ENCODE measurements at regions not wholly inside any gene's neighbourhood (a gene's known extent, or its start where the extent isn't known, plus 50 kb on each side); places are given as distances from the start of the nearest gene placed in this dataset.
A peak's percentile ranks its signal among the peaks of the same experiment; 100 is the strongest.

DNA sequence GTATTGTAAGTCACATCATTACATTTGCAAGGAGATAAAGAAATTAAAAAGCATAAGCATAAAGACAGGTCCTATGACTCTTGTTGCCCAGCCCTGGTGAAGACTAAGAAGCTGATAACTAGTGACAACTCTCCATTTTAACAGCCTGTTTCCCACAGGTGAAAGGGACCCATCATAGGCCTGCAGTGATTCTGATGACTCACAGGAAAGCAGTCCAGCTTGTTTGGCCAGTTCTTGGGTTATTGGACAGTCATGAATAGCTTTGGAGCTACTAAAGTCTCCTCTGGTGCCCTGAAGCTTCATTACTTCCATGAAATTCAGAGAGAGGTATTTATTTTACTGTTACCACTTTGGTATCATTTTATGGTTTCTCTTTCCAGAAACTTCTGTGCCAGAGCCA lies 55.5 kb upstream of the DYRK2 start:
- no peak overlapping the region for H3K4me3 ChIP-seq
- peak overlapping the region in 1 of 4 donors; percentile 1 for H3K27ac ChIP-seq
- H3K4me1 ChIP-seq: peaks cover 0 to 14% (median 2%) of the 10 kb centered on the region in 4 donors
- no peaks in the 10 kb centered on the region for H3K36me3 ChIP-seq
- H3K9me3 ChIP-seq: no peaks in the 10 kb centered on the region
- H3K27me3 ChIP-seq: no peaks in the 10 kb centered on the region
- no peak for DNase-seq (ENCODE audit: low spot score in 2 of 2)
- TF ChIP-seq, protein P1, sequence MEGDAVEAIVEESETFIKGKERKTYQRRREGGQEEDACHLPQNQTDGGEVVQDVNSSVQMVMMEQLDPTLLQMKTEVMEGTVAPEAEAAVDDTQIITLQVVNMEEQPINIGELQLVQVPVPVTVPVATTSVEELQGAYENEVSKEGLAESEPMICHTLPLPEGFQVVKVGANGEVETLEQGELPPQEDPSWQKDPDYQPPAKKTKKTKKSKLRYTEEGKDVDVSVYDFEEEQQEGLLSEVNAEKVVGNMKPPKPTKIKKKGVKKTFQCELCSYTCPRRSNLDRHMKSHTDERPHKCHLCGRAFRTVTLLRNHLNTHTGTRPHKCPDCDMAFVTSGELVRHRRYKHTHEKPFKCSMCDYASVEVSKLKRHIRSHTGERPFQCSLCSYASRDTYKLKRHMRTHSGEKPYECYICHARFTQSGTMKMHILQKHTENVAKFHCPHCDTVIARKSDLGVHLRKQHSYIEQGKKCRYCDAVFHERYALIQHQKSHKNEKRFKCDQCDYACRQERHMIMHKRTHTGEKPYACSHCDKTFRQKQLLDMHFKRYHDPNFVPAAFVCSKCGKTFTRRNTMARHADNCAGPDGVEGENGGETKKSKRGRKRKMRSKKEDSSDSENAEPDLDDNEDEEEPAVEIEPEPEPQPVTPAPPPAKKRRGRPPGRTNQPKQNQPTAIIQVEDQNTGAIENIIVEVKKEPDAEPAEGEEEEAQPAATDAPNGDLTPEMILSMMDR (IDR thresholded peaks at IDR 0.05): no peak
- TF ChIP-seq POLR2A (IDR thresholded peaks at IDR 0.05): no peak
- TF ChIP-seq EP300 (IDR thresholded peaks at IDR 0.05): no peak

DNA sequence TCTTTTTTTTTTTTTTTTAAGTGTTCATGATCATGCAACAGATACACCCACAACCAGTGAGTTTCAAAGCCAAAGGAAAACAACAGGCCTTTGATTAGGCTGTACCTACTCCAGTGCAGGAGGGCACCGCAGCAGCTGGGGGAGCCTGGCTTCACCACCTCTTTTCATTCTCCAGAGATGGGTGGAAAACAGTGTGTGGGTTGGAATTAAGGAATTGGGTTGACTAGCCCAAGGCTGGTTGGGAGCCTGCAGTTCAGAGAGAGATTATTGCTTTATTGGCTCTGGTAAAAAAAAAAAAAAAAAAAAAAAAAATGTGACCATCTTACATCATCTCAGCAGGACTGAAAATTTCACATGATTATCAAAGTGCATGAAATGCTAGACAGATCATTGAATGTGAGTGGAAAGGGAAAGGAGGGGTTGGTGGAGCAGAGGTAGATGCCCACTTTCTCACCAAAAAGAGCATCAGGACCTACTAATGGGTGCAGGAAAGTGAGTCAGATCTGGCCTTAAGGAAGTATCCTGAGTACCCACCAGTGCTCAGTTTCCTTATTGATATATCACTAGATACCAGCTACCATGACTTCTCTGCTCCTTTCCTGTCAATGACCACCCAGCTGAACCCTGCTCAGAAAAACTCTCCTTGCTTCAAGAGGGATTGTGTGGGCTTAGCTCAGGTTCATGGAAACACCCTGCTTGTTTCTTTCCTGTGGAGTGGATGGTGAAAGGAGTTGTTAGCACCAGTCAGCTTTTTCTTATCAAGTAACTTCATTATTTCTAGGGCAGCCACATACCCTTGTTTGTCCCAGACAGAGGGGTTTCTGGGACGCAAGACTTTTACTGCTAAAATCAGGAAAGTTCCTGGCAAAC lies 54.8 kb upstream of the DYRK2 start:
- 76% methylated on average over 2 of the region's 2 CpGs for WGBS, 2 donors
- no peak for TF ChIP-seq EP300 (IDR thresholded peaks at IDR 0.05)
- TF ChIP-seq POLR2A (IDR thresholded peaks at IDR 0.05): no peak
- TF ChIP-seq, protein P1 (IDR thresholded peaks at IDR 0.05): no peak
- H3K4me1 ChIP-seq: peaks cover 0 to 14% (median 2%) of the 10 kb centered on the region in 4 donors
- no peak overlapping the region for H3K4me3 ChIP-seq
- H3K27ac ChIP-seq: peak overlapping the region in 1 of 4 donors; percentile 1
- H3K27me3 ChIP-seq: no peaks in the 10 kb centered on the region
- DNase-seq (ENCODE audit: low spot score in 2 of 2): no peak
- no peaks in the 10 kb centered on the region for H3K36me3 ChIP-seq
- no peaks in the 10 kb centered on the region for H3K9me3 ChIP-seq

DNA sequence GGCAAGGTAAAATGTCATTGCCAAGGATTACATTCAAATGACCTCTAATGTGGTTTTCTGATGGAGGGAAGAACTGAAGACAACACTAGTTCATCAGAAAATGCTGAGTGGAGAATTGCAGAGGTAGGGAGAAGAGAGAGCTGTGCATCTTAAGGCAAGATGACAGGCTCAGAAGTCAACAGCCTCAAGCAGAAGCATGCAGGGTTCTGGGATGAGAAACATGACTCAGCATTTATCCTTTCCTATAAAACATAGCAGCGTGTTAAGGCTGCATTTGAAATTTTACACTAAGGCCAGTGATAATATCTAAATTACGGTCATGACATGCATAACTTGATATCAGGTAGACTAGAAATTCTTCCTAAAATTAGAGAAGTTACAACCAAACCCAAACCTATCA lies 53.7 kb upstream of the DYRK2 start:
- TF ChIP-seq EP300 (IDR thresholded peaks at IDR 0.05): no peak
- no peak for TF ChIP-seq POLR2A (IDR thresholded peaks at IDR 0.05)
- TF ChIP-seq, protein P1 (IDR thresholded peaks at IDR 0.05): no peak
- Histone ChIP-seq H3K9me3 (no peaks in the 10 kb centered on the region), H3K27me3 (no peaks in the 10 kb centered on the region), H3K27ac (no peak overlapping the region), H3K4me1 (peaks cover 0 to 14% (median 2%) of the 10 kb centered on the region in 4 donors), H3K36me3 (no peaks in the 10 kb centered on the region), H3K4me3 (no peak overlapping the region)
- WGBS, 2 donors: 85 to 93% methylated on average over 2 of the region's 2 CpGs
- no peak for DNase-seq (ENCODE audit: low spot score in 2 of 2)

DNA sequence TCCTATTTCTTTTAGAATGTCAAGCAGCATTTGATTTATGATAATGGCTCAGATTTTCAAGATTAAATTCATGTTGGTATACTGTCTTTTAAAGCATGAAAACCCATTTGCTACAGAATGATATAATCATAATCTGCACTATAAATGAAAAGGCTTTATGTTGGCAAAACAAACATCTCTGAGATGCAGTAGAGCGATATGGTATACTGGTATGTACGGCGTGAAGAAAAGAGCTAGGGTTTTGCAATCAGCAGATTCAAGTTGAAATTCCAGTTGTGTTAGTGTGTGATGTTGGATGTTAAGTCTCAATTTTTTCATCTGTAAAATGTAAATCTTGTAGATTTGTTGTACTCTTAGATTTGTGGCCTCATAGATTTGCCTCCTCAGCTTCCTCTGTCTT lies 53.2 kb upstream of the DYRK2 start:
- 60 to 93% methylated on average over 3 of the region's 3 CpGs for WGBS, 2 donors
- Histone ChIP-seq H3K27me3 (no peaks in the 10 kb centered on the region), H3K27ac (no peak overlapping the region), H3K4me3 (no peak overlapping the region), H3K9me3 (no peaks in the 10 kb centered on the region), H3K4me1 (peaks cover 0 to 14% (median 2%) of the 10 kb centered on the region in 4 donors), H3K36me3 (no peaks in the 10 kb centered on the region)
- DNase-seq (ENCODE audit: low spot score in 2 of 2): no peak
- TF ChIP-seq, protein P1 (IDR thresholded peaks at IDR 0.05): no peak

DNA sequence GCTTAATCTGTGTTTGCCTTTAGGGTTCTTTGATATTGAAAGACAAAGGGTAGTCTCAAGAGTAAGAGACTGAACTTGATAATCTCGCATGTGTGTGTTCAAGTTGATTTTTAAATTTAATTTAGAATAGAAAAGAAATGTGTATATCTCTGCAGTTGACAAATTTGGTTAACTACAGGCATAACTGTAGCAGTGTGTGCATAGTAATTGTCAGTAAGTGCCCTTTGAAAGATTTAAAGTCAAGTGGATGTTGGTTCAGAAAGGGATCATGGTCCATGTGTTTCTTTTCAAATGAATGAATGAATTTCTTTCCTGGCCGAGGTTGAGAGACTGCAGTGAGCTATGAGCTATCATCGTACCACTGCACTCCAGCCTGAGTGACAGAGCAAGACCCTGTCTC lies 49.9 kb upstream of the DYRK2 start:
- no peaks in the 10 kb centered on the region for H3K27me3 ChIP-seq
- 89 to 92% methylated on average over 3 of the region's 3 CpGs for WGBS, 2 donors
- no peak overlapping the region for H3K4me3 ChIP-seq
- no peak overlapping the region for H3K27ac ChIP-seq
- H3K4me1 ChIP-seq: peaks cover 0 to under 1% (median 0%) of the 10 kb centered on the region in 4 donors
- H3K36me3 ChIP-seq: no peaks in the 10 kb centered on the region
- no peak for DNase-seq (ENCODE audit: low spot score in 2 of 2)
- no peaks in the 10 kb centered on the region for H3K9me3 ChIP-seq
- TF ChIP-seq POLR2A (IDR thresholded peaks at IDR 0.05) (no peak), EP300 (IDR thresholded peaks at IDR 0.05) (no peak)
- TF ChIP-seq, protein P1 (IDR thresholded peaks at IDR 0.05): no peak

All from tibial nerve (tissue), 4 donors.